IPS-18c (cell line): ENCODE measurements at regions not wholly inside any gene's neighbourhood (a gene's known extent, or its start where the extent isn't known, plus 50 kb on each side); places are given as distances from the start of the nearest gene placed in this dataset.

Experiments
- H3K4me3 ChIP-seq: 2 replicates; pipeline ENCODE4 v1.7.0; 2013; ENCODE audit warnings: low read depth, mild to moderate bottlenecking, low read length, moderate library complexity; ENCODE audit not compliant: insufficient read depth
- H3K9me3 ChIP-seq: one replicate; pipeline ENCODE4 v1.6.1; 2013; ENCODE audit warnings: mild to moderate bottlenecking, low read length, moderate library complexity; ENCODE audit not compliant: control insufficient read depth, insufficient read depth

DNA sequence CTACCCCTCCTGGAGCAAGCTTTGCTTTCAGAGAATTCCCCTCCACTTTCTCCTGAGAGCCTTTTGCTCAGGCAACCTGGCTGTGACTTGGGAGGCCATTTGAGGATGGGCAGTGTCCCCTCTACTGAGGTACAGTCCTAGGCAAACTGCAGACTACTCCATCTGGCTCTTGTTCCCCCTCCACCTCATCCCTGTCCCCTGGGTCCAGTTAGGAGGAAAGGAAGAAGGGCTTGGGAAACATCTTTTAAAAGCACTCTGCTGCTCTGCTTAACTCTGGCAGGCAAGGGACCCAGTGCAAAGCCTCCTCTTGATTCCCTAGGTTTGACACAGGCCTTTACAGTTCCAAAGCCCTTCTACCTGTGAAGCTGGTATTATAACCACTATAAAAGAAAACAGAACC, 108.2 kb downstream of the NAV1 start:
- no peaks in the 10 kb centered on the region for H3K9me3 ChIP-seq
- H3K4me3 ChIP-seq = peak overlapping the region; percentile 84

DNA sequence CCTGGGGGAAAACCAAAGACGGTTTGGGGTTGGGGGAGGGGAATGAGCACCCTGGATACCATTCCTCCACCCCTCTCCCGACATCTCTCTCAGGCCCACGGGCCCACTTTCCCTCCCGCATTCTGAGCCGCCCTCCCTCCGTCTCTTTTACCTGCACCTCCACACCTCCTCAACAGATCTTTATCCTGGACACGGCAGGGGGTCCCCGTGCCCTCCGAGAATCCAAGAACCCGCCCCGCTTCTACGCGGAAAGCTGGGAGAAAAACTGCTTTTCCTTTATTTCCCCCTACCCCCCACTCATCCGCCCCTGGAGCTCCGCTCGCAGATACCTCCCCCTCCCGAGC, 108.8 kb downstream of the NAV1 start:
- peak overlapping the region; percentile 84 for H3K4me3 ChIP-seq
- no peaks in the 10 kb centered on the region for H3K9me3 ChIP-seq

DNA sequence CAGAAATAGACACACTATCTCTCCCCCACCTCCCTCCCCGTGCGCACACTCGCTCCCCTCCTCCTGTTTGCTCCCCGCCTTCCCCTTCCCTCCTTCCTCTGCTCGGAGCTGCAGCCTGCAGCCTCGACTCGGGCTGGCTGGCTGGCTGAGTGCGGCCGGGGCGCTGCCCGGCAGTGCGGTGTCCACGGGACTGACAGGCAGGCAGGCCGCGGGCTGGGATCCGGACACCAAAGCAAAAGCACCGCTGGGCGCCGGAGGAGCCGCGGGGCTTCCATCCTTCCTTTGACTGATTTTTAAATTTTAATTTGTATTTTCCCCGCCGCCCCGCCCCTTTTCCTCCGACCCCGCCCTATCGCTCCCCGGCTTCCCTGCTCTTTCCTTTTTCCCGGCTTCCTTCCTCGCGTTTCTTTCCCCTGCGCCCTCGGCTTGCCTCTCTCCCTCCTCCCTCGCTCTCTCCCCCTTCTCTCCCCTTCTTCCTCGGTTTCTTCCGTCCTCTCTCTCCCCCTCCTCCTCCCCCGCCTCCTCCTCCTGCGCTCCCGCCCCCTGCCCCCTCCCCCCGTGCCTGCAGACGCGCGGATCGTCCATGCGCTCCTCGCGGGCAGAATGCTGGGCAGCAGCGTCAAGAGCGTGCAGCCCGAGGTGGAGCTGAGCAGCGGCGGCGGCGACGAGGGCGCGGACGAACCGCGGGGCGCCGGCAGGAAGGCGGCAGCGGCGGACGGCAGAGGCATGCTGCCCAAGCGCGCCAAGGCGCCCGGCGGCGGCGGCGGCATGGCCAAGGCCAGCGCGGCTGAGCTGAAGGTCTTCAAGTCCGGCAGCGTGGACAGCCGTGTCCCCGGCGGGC, 109.4 kb downstream of the NAV1 start:
- H3K4me3 ChIP-seq = peak overlapping the region; percentile 84

DNA sequence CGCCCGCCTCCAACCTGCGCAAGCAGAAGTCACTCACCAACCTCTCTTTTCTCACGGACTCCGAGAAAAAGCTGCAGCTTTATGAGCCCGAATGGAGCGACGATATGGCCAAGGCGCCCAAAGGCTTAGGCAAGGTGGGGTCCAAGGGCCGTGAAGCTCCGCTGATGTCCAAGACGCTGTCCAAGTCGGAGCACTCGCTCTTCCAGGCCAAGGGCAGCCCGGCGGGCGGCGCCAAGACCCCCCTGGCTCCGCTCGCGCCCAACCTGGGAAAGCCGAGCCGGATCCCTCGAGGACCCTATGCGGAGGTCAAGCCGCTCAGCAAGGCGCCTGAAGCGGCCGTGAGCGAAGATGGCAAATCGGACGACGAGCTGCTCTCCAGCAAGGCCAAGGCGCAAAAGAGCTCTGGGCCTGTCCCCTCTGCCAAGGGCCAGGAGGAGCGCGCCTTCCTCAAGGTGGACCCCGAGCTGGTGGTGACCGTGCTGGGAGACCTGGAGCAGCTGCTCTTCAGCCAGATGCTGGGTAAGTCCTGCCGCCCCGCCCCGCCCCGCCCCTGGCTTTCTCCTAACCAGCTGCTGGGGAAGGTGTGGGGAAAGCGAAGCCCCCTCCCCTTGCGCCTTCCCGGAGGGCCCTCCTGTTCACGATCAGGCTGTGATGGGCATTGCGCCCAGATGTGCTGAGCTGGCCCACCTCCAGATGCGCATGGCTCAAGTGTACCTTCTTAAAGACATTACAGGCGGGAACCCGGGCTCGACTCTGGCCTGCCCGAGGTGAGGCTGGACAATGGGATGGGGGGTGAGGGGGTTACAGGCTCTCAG, 110.2 kb downstream of the NAV1 start:
- H3K4me3 ChIP-seq = peak overlapping the region; percentile 84
- no peaks in the 10 kb centered on the region for H3K9me3 ChIP-seq

More for the DNA sequence above, 109.4 kb downstream of the NAV1 start:
- no peaks in the 10 kb centered on the region for H3K9me3 ChIP-seq

DNA sequence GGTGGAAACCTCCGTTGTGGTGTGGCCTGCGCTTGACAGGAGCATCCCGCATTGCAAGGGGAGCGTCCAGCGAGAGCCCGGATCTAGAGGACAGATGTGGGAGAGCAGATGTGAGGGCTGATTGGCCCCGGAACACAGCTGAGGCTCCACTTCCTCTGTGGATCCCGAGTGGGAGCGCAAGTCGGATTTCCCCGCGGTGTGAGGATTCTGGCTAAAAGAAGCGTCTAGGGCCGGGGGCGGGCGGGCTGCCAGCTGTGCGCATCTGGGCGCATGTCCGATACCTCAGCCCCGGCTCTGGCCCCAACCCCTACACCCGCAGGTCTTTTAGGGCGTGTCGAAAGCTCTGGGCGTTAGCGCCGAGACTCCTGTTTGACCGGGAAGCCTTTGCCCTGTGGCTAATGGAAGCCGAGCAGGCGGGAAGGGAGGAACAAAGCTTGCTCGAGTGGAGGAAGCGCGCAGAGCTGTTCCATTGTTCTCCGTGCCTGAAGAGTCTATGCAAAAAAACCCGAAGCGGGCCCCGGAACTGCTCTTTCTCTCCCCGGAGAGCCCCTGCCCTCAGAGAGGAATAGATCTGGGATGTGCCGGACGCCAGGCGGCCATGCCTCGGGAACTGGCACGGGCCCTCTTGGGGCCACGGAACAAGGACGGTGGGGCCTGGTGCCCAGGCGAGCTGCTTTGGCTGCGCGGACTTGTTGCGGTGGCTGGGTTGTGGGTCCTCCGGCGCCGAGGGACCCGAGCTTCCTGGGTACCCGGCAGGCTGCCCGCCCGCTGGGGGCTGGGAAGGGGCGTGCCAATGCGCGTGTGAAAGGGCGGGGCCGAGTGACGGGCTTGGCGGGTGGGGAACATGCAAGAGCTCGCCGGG, 111.1 kb downstream of the NAV1 start:
- H3K9me3 ChIP-seq = no peaks in the 10 kb centered on the region
- H3K4me3 ChIP-seq = peak overlapping the region; percentile 84

DNA sequence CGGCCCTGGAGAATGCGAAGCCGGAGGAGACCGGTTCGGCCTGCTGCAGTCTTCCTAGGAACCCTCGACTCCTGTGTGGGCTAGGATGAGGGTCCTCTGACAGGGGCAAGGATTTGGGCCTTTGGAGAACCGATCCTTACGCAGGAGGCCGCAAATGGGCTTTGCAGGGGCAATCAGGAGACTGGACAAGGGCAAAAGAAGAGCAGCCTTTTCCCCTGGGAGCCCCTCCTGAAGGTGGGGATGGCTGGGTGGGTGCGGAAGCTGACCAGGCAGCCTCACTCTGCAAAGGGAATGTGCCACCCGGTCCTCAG, 111.7 kb downstream of the NAV1 start:
- no peaks in the 10 kb centered on the region for H3K9me3 ChIP-seq
- H3K4me3 ChIP-seq = peak overlapping the region; percentile 84

DNA sequence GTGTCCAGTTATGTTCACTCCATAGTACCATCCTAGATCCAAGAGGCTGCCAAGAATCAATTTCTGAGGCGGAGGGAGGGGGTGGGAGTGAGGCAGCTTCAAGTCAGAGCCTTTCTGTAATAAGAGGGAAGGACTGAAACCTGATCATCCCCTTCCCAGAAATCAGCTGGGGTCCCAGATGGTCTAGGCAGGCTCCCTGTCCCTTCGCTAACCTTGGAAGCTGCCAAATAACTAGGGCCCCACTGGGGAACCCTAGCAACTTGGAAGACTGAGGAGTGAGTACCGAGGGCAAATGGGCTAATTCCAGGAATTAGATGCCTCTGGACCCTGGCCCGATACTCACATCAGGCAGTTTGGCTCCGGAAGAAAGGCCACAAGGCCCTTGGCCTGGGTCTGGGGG, 113.3 kb downstream of the NAV1 start:
- H3K4me3 ChIP-seq = no peak overlapping the region
- no peaks in the 10 kb centered on the region for H3K9me3 ChIP-seq

DNA sequence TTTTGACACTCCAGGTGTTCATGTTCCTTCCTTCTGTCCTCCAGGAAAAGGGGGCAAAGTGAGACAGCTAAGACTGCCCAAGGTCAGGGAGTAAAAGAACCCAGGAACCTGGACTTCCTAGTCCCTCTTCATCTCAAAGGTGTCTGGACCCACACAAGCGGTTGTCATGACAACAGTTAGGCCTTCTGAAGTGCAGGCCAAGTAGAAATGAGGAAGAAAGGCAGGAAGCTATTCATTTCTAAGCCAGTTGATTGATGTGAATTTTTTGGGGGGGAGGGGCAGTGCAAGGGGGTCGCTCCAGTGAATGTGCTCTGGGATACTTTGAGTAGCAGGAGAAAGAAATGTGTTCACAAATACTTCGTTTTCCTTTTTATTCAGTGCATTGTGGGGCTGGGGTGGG, 114.3 kb downstream of the NAV1 start:
- H3K9me3 ChIP-seq = no peaks in the 10 kb centered on the region
- no peak overlapping the region for H3K4me3 ChIP-seq

DNA sequence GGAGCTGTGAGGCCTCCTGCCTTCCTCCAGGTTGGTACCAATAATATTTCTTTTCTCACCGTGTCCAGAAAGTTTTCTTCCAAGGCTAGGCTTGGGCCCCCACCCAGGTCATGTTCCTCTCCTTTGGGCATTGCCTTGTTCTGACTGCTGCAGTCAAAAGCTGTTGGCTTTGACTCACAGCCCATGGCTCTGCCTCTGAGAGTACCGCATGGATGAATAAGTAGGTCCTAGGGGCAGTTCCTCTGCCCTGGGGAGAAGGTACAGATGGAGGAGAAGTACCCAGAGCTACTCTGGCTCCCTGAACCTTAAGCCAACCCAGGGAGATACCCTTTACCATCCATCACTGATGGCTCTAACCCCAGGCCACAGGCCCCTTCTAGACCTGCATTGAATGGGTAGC, 115.0 kb downstream of the NAV1 start:
- H3K4me3 ChIP-seq = no peak overlapping the region
- no peaks in the 10 kb centered on the region for H3K9me3 ChIP-seq

DNA sequence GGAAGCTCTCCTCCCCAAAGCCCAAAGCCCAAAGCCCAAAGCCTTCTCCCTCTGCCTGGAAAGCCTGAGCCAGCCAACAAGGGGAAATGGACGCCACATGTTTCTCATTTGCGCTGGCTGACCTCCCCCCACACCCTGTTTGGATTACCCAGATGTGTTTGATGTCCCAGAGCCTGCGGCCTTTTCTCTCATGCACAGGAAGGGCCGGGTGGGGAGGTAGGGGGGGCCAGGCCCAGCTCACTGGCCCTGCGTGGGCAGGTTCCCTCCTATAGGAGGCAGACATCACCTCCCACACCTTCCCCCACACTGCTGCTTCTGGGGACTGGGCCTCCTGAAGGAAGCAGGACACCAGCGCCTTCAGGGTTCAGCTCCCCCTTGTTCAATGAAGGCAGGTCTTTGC, 116.3 kb downstream of the NAV1 start:
- H3K9me3 ChIP-seq = no peaks in the 10 kb centered on the region
- H3K4me3 ChIP-seq = no peak overlapping the region

DNA sequence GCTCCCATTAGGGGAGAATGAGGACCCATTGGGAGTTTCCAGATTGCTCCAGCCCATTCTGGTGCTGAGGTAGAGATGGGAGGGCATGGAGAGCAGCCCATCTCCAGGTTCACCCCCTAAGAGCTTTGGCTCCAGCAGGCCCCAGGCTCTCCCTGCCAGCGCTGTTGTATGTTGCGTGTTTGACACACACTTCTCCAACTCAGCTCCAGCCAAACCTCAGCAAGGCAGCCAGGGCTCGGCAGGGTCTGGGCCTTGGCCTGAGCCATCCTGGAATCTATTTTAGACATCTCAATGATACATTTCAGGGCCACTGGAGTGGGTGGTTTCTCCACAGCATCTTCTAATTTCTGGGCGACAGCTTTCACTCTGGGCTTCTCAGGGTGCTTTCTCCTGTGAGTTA, 117.0 kb downstream of the NAV1 start:
- no peaks in the 10 kb centered on the region for H3K9me3 ChIP-seq

DNA sequence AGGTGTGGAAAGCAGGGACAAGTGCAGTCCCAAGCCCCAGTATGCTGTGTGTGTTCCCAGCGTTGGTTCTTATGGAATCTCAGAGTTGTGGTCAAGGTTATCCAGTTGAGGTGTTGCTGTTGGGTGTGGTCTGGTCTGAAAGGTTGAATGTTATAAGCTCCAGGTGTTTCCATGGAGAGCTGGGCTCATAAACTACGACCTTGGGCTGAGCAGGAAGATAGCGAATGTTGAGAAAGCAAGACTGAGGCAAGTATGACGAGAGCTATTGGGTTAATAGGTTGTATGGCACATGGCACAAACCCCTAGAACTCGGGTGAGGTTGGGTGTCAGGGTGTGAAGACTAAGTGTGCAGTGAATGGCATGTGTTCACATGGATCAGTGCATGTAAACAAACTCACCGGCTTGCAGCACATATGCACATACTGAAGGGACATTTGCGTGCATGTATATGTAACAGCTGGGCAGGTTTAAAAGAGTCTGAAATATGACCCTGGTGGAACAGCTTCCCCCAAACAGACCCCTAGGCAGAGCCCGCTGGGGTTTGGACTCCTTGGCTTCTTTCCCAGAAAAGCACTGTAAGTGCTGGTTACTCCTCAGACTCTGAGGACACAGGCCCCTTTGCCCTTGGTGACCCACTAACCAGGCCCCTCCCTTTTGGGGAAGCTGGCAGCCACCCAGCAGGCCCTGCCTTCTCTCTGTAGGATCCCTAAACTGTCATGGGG, 117.5 kb downstream of the NAV1 start:
- no peaks in the 10 kb centered on the region for H3K9me3 ChIP-seq
- H3K4me3 ChIP-seq = no peak overlapping the region

More for the DNA sequence above, 117.0 kb downstream of the NAV1 start:
- H3K4me3 ChIP-seq = no peak overlapping the region

DNA sequence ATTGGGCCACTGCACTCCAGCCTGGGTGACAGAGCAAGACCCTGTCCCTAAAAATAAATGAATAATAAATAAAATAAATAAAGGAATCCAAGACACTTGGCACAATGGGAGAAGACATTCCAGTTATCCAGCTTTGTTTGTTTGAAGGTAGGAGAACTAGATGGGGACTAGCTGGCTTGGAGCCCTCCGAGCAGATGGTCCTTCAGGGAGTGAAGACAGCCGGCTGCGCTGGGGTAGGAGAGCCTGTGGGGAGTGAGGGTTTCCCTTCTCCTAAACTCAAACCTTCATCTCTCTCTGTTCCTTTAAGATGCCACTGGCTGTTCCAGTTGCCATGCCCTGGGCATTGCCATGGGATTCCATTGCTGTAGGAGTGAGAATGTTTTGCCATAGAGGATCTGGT, 120.6 kb downstream of the NAV1 start:
- H3K4me3 ChIP-seq = no peak overlapping the region

DNA sequence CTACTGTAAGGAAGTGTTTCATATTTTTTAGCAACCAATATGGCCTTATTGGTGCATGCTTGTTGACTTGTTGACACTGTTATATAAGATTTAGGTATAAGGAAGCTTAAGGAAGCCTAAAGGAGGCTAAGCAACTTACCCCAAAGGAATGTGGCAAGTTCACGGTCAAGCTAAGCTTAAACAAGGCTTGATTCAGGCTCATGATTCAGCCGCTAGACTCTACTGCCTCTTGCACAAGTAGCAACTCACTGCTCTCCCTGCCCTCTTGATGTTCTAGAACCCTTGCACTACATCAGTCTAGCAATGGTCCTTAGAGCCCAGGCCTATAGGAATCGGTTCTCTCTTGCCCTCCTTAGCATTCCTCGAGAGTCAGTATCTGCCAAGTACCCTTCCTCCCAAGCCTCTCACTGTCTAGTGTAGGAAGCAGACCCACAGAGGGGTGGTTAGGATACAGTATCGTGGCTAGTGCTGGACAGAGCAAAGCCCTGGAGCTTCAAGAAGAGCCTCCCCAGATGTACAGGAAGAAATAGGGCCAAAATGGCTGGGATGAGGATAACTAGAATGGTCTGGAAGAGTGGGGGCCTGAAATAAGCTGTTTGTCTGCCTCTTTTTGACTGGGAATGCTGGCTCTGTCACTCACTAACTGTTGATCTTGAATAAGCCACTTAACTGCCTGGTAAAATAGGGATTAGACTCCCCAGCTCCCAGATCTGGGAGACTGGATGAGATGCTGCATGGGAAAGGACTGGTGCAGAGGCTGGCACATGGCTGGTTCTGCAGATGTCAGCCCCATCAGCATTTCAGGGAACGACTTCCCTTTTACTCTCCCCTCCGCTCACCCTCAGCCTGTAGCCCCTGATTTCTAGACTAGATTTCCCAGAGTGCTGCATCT, 122.2 kb downstream of the NAV1 start:
- no peak overlapping the region for H3K4me3 ChIP-seq
- H3K9me3 ChIP-seq = no peaks in the 10 kb centered on the region

More for the DNA sequence above, 120.6 kb downstream of the NAV1 start:
- H3K9me3 ChIP-seq = no peaks in the 10 kb centered on the region

DNA sequence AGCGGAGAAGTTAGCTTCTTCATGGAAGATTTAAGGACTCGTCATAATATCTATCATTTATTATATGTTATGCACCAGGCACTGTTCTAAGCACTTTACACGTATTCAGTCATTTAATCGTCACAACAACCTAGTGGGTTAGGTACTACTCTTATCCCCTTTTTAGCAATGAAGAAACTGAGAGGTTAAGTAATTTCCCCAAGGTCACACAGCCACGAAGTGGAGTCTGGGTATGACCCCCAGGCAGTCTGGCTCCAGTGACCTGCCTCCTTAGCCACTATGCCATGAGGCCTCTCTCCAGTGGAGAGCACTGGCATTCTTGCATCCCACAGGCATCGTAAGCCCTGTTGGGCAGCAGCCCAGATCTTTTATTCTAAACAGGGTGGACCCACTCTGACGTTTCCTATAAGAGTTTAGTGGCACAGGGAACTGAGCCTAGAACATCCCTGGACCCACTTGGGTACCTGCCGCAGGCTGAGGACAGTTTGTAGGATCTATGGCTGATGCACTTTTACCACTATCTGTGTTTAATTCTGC, 123.0 kb downstream of the NAV1 start:
- H3K9me3 ChIP-seq = no peaks in the 10 kb centered on the region
- H3K4me3 ChIP-seq = no peak overlapping the region

DNA sequence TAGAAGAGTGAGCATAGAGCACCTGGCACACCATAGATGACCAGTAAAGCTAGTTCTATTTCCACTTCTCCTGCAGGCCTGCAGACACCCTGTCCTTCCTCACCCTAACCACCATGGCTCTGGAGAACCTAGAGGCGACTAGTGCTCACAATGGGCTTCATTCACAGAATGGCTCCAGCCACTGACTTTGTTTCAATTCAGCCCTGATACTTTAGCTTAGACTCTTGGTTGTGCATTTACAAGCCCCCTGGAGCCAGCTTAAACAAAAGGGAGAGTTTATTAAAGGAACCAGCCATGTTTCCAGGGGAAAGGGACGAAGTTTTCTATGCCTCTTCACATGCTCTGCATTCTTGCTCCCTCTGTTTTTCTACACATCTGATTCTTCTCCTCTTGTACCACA, 123.7 kb downstream of the NAV1 start:
- H3K9me3 ChIP-seq = no peaks in the 10 kb centered on the region
- no peak overlapping the region for H3K4me3 ChIP-seq
